ENCODE measurements at regions not wholly inside any gene's neighbourhood (a gene's known extent, or its start where the extent isn't known, plus 50 kb on each side); places are given as distances from the start of the nearest gene placed in this dataset.

GRCh38 chr6:7468382-7469081 is 72.9 kb upstream of the DSP start:
- no peak for DNase-seq

DNA sequence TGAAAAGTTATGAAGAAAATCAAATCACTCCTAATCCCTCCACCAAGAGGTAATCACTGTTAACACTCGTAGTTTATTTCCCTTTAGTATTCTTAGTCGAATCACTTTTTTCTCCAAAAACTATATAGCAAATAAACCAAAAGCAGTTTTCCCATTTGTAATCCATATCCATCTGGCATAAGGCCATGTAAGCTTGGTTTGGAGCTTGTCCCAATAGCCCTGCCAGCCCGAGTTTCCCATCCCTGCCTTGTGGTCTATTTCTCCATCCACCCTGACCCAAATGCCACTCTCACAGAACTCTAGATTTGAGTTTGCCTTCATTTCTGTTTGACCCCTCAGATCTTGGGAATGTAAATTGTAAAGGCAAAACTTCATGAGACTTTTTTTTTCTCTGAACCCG is 71.8 kb upstream of the DSP start:
- DNase-seq: no peak

GRCh38 chr6:7471171-7471570 is 70.3 kb upstream of the DSP start:
- DNase-seq: no peak

DNA sequence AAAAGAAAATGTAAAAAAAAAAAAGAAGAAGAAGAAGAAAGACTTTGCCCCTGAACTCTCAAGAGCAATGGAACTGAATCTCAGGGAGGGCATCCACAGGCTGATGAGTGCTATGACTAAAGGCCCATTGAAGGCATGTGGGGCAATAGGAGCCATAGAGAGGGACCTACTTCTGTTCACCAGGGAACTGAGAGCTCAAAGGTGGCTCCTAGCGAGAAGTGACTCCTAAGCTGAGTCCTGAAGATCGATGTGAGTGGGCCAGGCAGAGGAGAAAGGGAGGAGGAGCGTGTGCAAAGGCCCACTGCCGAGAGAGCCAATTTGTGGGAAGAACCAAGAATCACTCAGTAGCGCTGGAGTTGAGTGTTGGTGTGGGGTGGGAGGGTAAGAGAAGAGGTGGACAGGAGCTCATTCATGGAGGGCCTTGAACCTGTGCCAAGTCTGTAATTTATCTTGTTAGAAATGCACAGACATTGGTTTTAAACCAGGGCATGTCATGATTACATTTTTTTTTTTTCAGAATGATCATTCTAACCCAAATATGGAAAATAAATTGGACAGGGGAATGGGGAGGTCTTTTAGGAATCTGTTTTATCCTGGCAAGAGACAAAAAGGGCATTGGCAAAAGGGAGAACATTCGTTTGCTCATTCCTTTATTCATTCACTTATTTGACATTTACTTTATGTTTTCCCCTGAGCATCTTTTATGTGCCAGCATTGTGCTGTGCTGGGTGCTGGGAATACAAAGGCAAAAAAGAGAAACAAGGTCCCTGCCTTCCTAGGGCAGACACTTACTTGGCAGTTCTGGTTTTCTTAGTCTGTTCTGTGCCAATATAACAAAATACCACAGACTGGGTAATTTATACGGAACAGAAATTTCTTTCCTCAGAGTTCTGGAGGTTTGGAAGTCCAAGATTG is 67.4 kb upstream of the DSP start:
- DNase-seq: no peak

DNA sequence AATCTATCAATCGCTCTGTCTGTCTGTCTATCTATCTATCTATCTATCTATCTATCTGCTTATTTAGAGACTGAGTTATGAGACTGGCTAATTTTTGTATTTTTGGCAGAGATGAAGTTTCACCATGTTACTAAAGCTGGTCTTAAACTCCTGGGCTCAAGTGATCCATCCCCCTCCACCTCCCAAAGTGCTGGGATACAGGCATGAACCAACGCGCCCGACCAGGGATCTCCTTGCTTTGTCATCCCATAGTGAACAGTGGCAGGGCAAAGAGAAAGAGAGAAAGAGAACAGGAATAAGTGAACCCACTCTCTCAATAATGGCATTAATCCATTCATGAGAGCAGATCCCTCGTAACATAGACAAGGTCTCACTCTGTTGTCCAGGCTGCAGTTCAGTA is 66.4 kb upstream of the DSP start:
- no peak for DNase-seq

DNA sequence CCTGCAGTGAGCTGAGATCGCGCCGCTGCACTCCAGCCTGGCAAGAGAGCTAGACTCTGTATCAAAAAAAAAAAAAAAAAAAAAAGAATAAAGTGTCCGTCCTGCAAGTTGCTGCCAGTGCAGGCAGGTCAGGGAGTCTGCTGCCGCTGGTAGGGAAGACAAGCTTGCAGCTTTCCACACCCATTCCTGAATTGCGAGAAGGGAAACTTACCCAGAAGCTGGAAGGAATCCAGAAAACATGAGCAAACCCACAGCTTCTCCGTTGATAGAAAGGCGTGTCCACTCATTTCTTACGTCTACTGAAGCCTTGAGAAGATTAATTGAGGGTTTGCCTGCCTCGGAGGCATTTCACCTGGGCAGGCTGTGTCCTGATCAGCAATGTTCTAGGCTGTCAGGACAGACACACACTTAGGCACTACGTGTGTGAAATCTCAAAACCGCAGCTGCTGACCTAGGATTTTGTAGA is 61.6 kb upstream of the DSP start:
- DNase-seq: peak; percentile 64

DNA sequence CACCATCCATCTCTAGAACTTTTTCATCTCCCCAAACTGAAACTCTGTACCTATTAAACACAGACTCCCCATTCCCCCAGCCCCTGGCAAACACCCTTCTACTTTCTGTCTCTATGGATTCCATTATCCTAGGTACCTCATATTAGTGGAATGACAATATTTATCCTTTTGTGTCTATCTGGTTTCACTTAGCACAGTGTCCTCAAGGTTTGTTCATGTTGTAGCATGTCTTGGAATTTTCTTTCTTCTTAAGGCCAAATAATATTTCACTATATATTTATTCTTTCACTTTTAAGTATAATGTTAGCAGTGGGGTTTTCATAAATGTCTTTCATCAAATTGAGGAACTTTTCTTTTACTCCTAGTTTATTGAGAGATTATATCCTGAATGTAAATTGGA is 56.8 kb upstream of the DSP start:
- no peak for DNase-seq

DNA sequence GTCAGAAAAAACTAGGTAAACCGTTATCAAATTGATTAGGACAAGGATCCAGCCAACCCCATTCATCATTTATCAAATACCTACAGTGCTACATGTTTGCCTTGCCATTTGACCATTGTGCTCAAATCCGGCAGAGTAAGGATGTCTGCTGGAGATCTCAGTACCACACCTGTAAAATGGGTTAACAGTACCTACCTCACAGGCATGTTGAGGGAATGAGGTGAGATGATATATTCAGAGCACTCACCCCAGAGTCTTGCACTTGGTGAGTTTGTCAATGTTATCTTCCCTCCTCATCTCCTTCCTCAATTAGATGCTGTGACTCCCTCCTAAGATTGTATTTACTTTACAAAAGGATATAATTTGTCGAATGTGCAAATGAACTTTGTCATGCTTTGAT is 54.5 kb upstream of the DSP start:
- DNase-seq: no peak

- no peak for DNase-seq
Measured at GRCh38 chr6:7488494-7488893, 53.0 kb upstream of the DSP start.

DNA sequence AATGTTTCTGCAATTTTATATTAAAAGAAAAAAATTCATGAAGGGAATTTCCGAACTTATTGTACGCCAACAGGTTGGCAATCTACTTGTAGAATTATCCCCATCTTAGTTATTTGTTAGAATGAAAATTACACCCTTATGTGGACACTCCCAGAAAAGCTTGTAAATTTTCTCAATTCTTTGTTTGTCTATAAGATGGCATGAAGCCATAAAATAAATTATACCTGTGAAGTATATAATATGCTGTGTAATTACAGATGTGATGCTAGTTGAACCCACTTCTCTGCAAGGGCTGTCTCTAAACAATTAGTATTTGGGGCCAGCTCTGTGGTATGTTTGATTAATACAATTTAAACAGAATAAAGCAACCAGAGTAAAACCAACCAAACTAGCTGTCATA is 52.1 kb upstream of the DSP start:
- no peak for DNase-seq
